GM06990 (cell line): ENCODE measurements at regions not wholly inside any gene's neighbourhood (a gene's known extent, or its start where the extent isn't known, plus 50 kb on each side); places are given as distances from the start of the nearest gene placed in this dataset.

Experiments used
- DNase-seq: peaks from one replicate; pipeline ENCODE4 v3.0.0-alpha.2; 2011; ENCODE audit not compliant: insufficient read length; ENCODE audit errors: extremely low read depth
- H3K27me3 ChIP-seq: replicated peaks from 2 replicates; pipeline ENCODE4 v1.6.0; 2011; ENCODE audit warnings: low read length; ENCODE audit not compliant: control insufficient read depth, insufficient read depth
- H3K36me3 ChIP-seq: 2 replicates; pipeline ENCODE4 v1.5.1; 2011; ENCODE audit warnings: low read length; ENCODE audit not compliant: control insufficient read depth, insufficient read depth
- H3K4me3 ChIP-seq: replicated peaks from 2 replicates; pipeline ENCODE4 v1.5.1; 2011; ENCODE audit warnings: low read depth, mild to moderate bottlenecking, control low read depth, low read length
- CTCF ChIP-seq: IDR thresholded peaks from 2 replicates; pipeline ENCODE4 v1.5.1; 2011; ENCODE audit warnings: low read length, control low read depth, mild to moderate bottlenecking, inconsistent platforms; ENCODE audit not compliant: insufficient read depth, poor library complexity, severe bottlenecking

GRCh38 chrX:6599230-6599860 lies 64.4 kb upstream of the VCX3A start:
- Histone ChIP-seq H3K27me3 (no peaks in the 10 kb centered on the region), H3K4me3 (no peak overlapping the region), H3K36me3 (no peaks in the 10 kb centered on the region)
- no peak for TF ChIP-seq CTCF
- no peak for DNase-seq
